ENCODE measurements at regions not wholly inside any gene's neighbourhood (a gene's known extent, or its start where the extent isn't known, plus 50 kb on each side); places are given as distances from the start of the nearest gene placed in this dataset.

DNA sequence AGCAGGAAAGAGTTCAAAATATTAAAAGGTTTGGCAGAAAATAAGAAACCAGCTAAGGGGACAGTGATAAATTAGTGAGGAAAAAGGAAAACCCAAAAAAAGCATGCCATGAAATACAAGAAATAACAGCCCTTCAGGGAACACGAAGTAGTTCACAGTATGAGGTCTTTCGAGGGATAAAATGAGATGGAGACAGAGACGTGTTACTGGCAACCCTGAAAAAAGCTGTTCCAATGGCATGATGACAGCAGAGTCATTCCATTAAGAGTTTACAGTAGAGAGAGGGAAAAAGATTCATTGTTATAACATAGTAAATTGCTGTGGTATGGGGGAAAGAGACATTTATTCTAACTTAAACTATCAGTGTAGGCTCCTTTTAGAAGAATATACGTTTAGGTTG lies 391.2 kb downstream of the ANKRD7 start:
- Histone ChIP-seq H3K4me1 (no peaks in the 10 kb centered on the region), H3K27ac (no peak overlapping the region), H3K4me3 (no peak overlapping the region), H3K9me3 (no peaks in the 10 kb centered on the region), H3K36me3 (no peaks in the 10 kb centered on the region), H3K27me3 (no peaks in the 10 kb centered on the region)
- intact Hi-C loops (cut with DNase I): no loop called here
- DNase-seq (no peak), ATAC-seq (no peak)
- TF ChIP-seq, protein P1, sequence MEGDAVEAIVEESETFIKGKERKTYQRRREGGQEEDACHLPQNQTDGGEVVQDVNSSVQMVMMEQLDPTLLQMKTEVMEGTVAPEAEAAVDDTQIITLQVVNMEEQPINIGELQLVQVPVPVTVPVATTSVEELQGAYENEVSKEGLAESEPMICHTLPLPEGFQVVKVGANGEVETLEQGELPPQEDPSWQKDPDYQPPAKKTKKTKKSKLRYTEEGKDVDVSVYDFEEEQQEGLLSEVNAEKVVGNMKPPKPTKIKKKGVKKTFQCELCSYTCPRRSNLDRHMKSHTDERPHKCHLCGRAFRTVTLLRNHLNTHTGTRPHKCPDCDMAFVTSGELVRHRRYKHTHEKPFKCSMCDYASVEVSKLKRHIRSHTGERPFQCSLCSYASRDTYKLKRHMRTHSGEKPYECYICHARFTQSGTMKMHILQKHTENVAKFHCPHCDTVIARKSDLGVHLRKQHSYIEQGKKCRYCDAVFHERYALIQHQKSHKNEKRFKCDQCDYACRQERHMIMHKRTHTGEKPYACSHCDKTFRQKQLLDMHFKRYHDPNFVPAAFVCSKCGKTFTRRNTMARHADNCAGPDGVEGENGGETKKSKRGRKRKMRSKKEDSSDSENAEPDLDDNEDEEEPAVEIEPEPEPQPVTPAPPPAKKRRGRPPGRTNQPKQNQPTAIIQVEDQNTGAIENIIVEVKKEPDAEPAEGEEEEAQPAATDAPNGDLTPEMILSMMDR (IDR thresholded peaks at IDR 0.05): no peak

DNA sequence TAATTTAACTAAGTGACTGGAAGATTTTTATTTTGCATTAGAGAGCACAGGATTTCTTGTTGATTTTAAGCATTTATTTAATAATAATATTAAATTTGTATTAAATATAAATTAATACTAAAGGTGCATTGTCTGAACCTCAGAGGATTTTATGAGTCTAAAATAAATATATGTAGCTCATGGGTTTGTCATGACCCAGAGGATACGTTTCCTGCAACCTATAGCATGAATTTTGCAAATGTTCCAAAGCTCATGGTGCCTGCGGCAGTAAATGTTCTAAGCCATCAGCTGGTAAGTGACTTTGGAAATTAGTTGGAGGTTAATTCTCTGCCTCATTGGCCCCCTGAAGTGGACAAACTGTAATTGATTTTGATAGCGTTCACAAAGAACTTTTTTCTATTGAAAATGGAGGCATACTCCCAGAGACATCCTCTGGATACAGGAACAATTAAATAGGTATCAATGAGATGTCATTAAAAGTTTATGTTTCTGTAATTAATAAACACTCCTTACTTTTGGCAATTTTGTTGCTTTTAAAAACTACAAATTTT lies 397.4 kb downstream of the ANKRD7 start:
- TF ChIP-seq, protein P1 (IDR thresholded peaks at IDR 0.05): no peak
- Histone ChIP-seq H3K27me3 (no peaks in the 10 kb centered on the region), H3K4me1 (no peaks in the 10 kb centered on the region), H3K27ac (no peak overlapping the region), H3K36me3 (no peaks in the 10 kb centered on the region), H3K9me3 (peaks cover 0 to 4% of the 10 kb centered on the region in 2 donors), H3K4me3 (no peak overlapping the region)
- ATAC-seq: no peak
- no peak for DNase-seq
- intact Hi-C loops (cut with DNase I): no loop called here

DNA sequence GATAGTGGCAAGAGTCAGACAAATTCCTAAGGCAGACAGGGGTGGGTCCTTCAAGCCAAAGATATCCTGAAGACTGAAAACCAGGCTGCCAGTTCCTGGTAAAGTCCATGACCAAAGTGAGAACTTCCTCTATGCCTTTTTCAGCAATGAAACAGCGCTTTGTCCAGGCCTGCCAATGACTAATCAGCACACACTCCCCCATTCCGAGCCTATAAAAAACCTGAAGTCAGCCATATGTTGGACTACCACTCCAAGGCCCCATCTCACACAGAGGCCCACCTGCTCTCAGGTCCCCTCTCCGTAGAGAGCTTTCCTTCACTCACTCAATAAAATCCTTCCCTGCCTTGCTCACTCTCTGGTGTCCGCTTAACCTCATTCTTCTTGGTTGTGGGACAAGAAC lies 402.2 kb downstream of the ANKRD7 start:
- ATAC-seq (no peak), DNase-seq (no peak)
- Histone ChIP-seq H3K27ac (no peak overlapping the region), H3K9me3 (peaks cover 0 to 12% of the 10 kb centered on the region in 2 donors), H3K4me3 (no peak overlapping the region), H3K27me3 (no peaks in the 10 kb centered on the region), H3K36me3 (no peaks in the 10 kb centered on the region), H3K4me1 (no peaks in the 10 kb centered on the region)
- TF ChIP-seq, protein P1 (IDR thresholded peaks at IDR 0.05): no peak
- intact Hi-C loops (cut with DNase I): no loop called here

DNA sequence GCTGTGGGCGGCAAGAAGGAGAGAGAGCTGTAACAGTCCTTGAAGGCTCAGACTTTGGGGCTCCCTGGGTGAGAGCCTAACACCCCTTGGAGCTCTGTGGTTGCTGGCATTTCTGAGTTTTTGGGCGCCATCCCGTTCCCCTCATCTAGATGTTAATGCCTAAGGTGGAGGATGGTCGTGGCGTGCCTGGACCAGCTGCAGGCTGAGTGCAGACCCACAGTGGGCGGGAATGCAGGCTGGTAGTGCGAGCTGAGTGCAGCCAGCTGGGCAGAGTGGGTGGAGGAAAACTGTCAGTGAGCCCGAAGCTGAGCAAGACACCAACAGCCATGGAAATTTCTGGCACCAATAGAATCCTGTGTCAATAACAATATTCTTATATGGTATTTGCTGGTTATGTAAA lies 403.0 kb downstream of the ANKRD7 start:
- no peaks in the 10 kb centered on the region for H3K36me3 ChIP-seq
- TF ChIP-seq, protein P1 (IDR thresholded peaks at IDR 0.05): no peak
- H3K27ac ChIP-seq: no peak overlapping the region
- peaks cover 0 to 12% of the 10 kb centered on the region in 2 donors for H3K9me3 ChIP-seq
- H3K4me1 ChIP-seq: no peaks in the 10 kb centered on the region
- H3K27me3 ChIP-seq: no peaks in the 10 kb centered on the region
- intact Hi-C loops (cut with DNase I): no loop called here
- H3K4me3 ChIP-seq: no peak overlapping the region
- DNase-seq: no peak
- ATAC-seq: no peak

DNA sequence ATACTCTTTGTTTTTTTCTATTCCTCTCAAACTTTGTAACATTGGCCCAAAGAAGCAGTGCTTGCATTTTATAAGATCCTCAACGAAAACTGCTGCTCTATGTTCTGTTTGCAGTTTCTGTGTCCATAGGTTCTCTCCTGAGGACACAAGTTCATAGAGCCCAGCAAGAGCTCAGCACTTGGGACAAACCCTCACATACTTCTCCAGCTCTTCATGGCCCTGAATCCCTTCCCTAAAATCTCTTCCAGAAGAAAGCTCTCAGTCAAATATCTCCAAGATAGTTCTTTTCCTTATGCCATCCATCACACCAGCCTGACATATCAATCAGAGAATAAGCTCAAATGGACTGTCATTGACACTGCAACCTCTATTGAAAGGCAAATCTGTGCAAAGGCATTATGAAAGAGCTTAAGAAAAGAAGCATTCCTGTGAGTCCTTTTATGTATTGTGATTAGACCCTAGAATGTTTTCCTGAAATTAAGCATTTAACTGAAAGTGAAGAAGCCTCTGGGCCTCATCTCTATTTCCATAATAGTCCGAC lies 405.5 kb downstream of the ANKRD7 start:
- DNase-seq (no peak), ATAC-seq (no peak)
- H3K9me3 ChIP-seq: peaks cover 0 to 12% of the 10 kb centered on the region in 2 donors
- TF ChIP-seq, protein P1 (IDR thresholded peaks at IDR 0.05): no peak
- intact Hi-C loops (cut with DNase I): no loop called here
- no peak overlapping the region for H3K27ac ChIP-seq
- no peak overlapping the region for H3K4me3 ChIP-seq
- H3K27me3 ChIP-seq: no peaks in the 10 kb centered on the region
- no peaks in the 10 kb centered on the region for H3K4me1 ChIP-seq
- no peaks in the 10 kb centered on the region for H3K36me3 ChIP-seq
